GM12878 (cell line): ENCODE measurements at regions not wholly inside any gene's neighbourhood (a gene's known extent, or its start where the extent isn't known, plus 50 kb on each side); places are given as distances from the start of the nearest gene placed in this dataset.

ENCODE experiments used
- CREM ChIP-seq: IDR thresholded peaks from 2 replicates; pipeline ENCODE4 v1.6.1; 2014; ENCODE audit warnings: antibody characterized with exemption, low read depth
- EGR1 ChIP-seq, 2 experiments: IDR thresholded peaks; 1 replicate in 1 of 2; 2 replicates in 1 of 2; pipeline ENCODE4 v1.6.1; 2011 to 2012; ENCODE audit warnings: low read depth in 2 of 2, low read length in 2 of 2, borderline replicate concordance in 1 of 2, mild to moderate bottlenecking in 1 of 2, moderate library complexity in 1 of 2
- FOS ChIP-seq: IDR thresholded peaks from 3 replicates; pipeline ENCODE4 v1.6.1; 2011; ENCODE audit warnings: borderline replicate concordance; ENCODE audit not compliant: insufficient read length; ENCODE audit errors: extremely low read depth
- SP1 ChIP-seq: IDR thresholded peaks from one replicate; pipeline ENCODE4 v1.6.1; 2011; ENCODE audit warnings: low read depth, low read length
- TAF1 ChIP-seq: IDR thresholded peaks from 2 replicates; pipeline ENCODE4 v1.6.1; 2011; ENCODE audit warnings: mild to moderate bottlenecking, low read depth, low read length, borderline replicate concordance
- TF ChIP-seq, protein P1 (sequence below): fragments of 450-650 bp; IDR thresholded peaks from 2 replicates; pipeline ENCODE4 v1.6.1; 2017; ENCODE audit warnings: mild to moderate bottlenecking, low read depth, inconsistent platforms; ENCODE audit not compliant: poor library complexity, severe bottlenecking
- TF ChIP-seq, protein P2 (sequence below): fragments of 450-650 bp; formaldehyde crosslinking; IDR thresholded peaks from 2 replicates; pipeline ENCODE4 v1.4.0; 2020; ENCODE audit warnings: mild to moderate bottlenecking, moderate library complexity

DNA sequence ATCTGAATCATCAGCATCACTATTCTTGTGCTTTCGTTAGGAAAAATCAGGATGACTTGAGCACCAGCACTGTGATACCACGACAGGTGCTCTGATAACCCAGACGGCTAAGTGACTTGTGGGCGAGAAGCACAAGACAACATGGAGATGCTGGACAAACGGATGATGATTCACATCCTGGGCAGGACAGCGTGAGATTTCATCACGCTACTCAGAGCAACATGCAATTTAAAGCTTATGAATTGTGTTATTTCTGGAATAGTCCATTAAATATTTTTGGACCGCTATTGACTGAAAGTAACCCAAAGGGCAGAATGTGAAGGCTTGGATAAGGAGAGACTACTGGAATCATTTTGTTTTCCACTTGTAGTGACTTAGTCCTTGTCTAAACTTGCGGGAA, 114.8 kb upstream of the DAPK1 start (continued):
- TF ChIP-seq, protein P1, sequence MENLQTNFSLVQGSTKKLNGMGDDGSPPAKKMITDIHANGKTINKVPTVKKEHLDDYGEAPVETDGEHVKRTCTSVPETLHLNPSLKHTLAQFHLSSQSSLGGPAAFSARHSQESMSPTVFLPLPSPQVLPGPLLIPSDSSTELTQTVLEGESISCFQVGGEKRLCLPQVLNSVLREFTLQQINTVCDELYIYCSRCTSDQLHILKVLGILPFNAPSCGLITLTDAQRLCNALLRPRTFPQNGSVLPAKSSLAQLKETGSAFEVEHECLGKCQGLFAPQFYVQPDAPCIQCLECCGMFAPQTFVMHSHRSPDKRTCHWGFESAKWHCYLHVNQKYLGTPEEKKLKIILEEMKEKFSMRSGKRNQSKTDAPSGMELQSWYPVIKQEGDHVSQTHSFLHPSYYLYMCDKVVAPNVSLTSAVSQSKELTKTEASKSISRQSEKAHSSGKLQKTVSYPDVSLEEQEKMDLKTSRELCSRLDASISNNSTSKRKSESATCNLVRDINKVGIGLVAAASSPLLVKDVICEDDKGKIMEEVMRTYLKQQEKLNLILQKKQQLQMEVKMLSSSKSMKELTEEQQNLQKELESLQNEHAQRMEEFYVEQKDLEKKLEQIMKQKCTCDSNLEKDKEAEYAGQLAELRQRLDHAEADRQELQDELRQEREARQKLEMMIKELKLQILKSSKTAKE = no peak
- no peak for TF ChIP-seq TAF1
- no peak for TF ChIP-seq SP1
- TF ChIP-seq CREM = no peak
- TF ChIP-seq EGR1 (IDR thresholded peaks at IDR 0.05; ENCODE audit: borderline replicate concordance in 1 of 2, low read depth in 2 of 2, low read length in 2 of 2) = no peak
- no peak for TF ChIP-seq FOS
- TF ChIP-seq, protein P2, sequence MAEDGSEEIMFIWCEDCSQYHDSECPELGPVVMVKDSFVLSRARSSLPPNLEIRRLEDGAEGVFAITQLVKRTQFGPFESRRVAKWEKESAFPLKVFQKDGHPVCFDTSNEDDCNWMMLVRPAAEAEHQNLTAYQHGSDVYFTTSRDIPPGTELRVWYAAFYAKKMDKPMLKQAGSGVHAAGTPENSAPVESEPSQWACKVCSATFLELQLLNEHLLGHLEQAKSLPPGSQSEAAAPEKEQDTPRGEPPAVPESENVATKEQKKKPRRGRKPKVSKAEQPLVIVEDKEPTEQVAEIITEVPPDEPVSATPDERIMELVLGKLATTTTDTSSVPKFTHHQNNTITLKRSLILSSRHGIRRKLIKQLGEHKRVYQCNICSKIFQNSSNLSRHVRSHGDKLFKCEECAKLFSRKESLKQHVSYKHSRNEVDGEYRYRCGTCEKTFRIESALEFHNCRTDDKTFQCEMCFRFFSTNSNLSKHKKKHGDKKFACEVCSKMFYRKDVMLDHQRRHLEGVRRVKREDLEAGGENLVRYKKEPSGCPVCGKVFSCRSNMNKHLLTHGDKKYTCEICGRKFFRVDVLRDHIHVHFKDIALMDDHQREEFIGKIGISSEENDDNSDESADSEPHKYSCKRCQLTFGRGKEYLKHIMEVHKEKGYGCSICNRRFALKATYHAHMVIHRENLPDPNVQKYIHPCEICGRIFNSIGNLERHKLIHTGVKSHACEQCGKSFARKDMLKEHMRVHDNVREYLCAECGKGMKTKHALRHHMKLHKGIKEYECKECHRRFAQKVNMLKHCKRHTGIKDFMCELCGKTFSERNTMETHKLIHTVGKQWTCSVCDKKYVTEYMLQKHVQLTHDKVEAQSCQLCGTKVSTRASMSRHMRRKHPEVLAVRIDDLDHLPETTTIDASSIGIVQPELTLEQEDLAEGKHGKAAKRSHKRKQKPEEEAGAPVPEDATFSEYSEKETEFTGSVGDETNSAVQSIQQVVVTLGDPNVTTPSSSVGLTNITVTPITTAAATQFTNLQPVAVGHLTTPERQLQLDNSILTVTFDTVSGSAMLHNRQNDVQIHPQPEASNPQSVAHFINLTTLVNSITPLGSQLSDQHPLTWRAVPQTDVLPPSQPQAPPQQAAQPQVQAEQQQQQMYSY = no peak
